Loucy (cell line): ENCODE measurements at regions not wholly inside any gene's neighbourhood (a gene's known extent, or its start where the extent isn't known, plus 50 kb on each side); places are given as distances from the start of the nearest gene placed in this dataset.

Experiments
- H2AFZ ChIP-seq: fragments of 200-600 bp; sonication (generic); 2 replicates; pipeline ENCODE4 v1.6.0; 2016; ENCODE audit warnings: antibody characterized with exemption, mild to moderate bottlenecking, low read length, moderate library complexity
- H3F3A ChIP-seq: fragments of 200-600 bp; 2 replicates; pipeline ENCODE4 v1.6.0; 2016; ENCODE audit warnings: antibody characterized with exemption, low read depth, mild to moderate bottlenecking
- H3K27me3 ChIP-seq: fragments of 200-600 bp; sonication (generic); 2 replicates; pipeline ENCODE4 v1.6.1; 2014; ENCODE audit warnings: low read length, mild to moderate bottlenecking; ENCODE audit not compliant: insufficient read depth, poor library complexity, severe bottlenecking
- H3K36me3 ChIP-seq: fragments of 200-600 bp; sonication (generic); 2 replicates; pipeline ENCODE4 v1.6.1; 2016; ENCODE audit warnings: low read length; ENCODE audit not compliant: insufficient read depth
- H3K4me1 ChIP-seq: fragments of 200-600 bp; sonication (generic); 2 replicates; pipeline ENCODE4 v1.5.1; 2014; ENCODE audit warnings: low read length, mild to moderate bottlenecking; ENCODE audit not compliant: insufficient read depth, poor library complexity, severe bottlenecking
- H3K4me2 ChIP-seq: fragments of 200-600 bp; sonication (generic); 2 replicates; pipeline ENCODE4 v1.6.0; 2014; ENCODE audit warnings: antibody characterized with exemption, low read length, low read depth, mild to moderate bottlenecking; ENCODE audit not compliant: poor library complexity, severe bottlenecking
- H3K4me3 ChIP-seq: fragments of 200-600 bp; sonication (generic); 2 replicates; pipeline ENCODE4 v1.5.1; 2014; ENCODE audit warnings: low read length, mild to moderate bottlenecking, mixed read lengths; ENCODE audit not compliant: poor library complexity, severe bottlenecking
- H3K79me2 ChIP-seq: fragments of 200-600 bp; sonication (generic); 2 replicates; pipeline ENCODE4 v1.6.1; 2014; ENCODE audit warnings: low read length; ENCODE audit not compliant: insufficient read depth
- H3K9ac ChIP-seq: fragments of 200-600 bp; sonication (generic); 2 replicates; pipeline ENCODE4 v1.6.0; 2014; ENCODE audit warnings: mild to moderate bottlenecking, low read depth, low read length, moderate library complexity; ENCODE audit not compliant: poor library complexity, severe bottlenecking
- H3K9me2 ChIP-seq: fragments of 200-600 bp; sonication (generic); replicated peaks from 2 replicates; pipeline ENCODE4 v1.6.1; 2016; ENCODE audit warnings: low read depth, low read length, mixed read lengths
- H3K9me3 ChIP-seq: fragments of 200-600 bp; sonication (generic); 2 replicates; pipeline ENCODE4 v1.6.1; 2014; ENCODE audit warnings: mild to moderate bottlenecking, antibody characterized with exemption, low read length, low read depth; ENCODE audit not compliant: insufficient read depth
- H4K20me1 ChIP-seq: fragments of 200-600 bp; sonication (generic); 2 replicates; pipeline ENCODE4 v1.6.0; 2014; ENCODE audit warnings: antibody characterized with exemption, low read length, mild to moderate bottlenecking; ENCODE audit not compliant: insufficient read depth, poor library complexity, severe bottlenecking
- CTCF ChIP-seq: fragments of 200-600 bp; sonication (generic); conservative IDR thresholded peaks from 2 replicates; pipeline ENCODE4 v1.5.1; 2014; ENCODE audit warnings: mild to moderate bottlenecking, antibody characterized with exemption, low read length
- EZH2phosphoT487 ChIP-seq: fragments of 200-600 bp; IDR thresholded peaks from 2 replicates; pipeline ENCODE4 v1.6.1; 2018; ENCODE audit warnings: antibody characterized with exemption, mild to moderate bottlenecking, moderate library complexity, borderline replicate concordance

- H3K27me3 ChIP-seq = no peaks in the 10 kb centered on the region
- H3K4me2 ChIP-seq = no peak overlapping the region
- H3F3A ChIP-seq = no peaks in the 10 kb centered on the region
- no peak overlapping the region for H2AFZ ChIP-seq
- no peaks in the 10 kb centered on the region for H3K4me1 ChIP-seq
- H3K9ac ChIP-seq = no peak overlapping the region
- TF ChIP-seq EZH2phosphoT487 (no peak), CTCF (no peak)
- no peaks in the 10 kb centered on the region for H3K36me3 ChIP-seq
- H3K4me3 ChIP-seq = no peak overlapping the region
- no peaks in the 10 kb centered on the region for H3K9me2 ChIP-seq
- no peaks in the 10 kb centered on the region for H3K79me2 ChIP-seq
- H3K9me3 ChIP-seq = no peaks in the 10 kb centered on the region
- H4K20me1 ChIP-seq = no peaks in the 10 kb centered on the region
These were observed 272.0 kb downstream of the KLF13 start for GRCh38 chr15:31598620-31599019.

- H3K9me3 ChIP-seq = no peaks in the 10 kb centered on the region
- no peaks in the 10 kb centered on the region for H4K20me1 ChIP-seq
- H3F3A ChIP-seq = no peaks in the 10 kb centered on the region
- H3K27me3 ChIP-seq = no peaks in the 10 kb centered on the region
- no peak overlapping the region for H2AFZ ChIP-seq
- H3K4me2 ChIP-seq = no peak overlapping the region
- H3K79me2 ChIP-seq = no peaks in the 10 kb centered on the region
- no peaks in the 10 kb centered on the region for H3K4me1 ChIP-seq
- H3K36me3 ChIP-seq = no peaks in the 10 kb centered on the region
- no peak overlapping the region for H3K4me3 ChIP-seq
- no peak for TF ChIP-seq EZH2phosphoT487
- peak; percentile 55 for TF ChIP-seq CTCF
- H3K9ac ChIP-seq = no peak overlapping the region
- H3K9me2 ChIP-seq = no peaks in the 10 kb centered on the region
These were observed 278.9 kb downstream of the KLF13 start for GRCh38 chr15:31605467-31605931.

DNA sequence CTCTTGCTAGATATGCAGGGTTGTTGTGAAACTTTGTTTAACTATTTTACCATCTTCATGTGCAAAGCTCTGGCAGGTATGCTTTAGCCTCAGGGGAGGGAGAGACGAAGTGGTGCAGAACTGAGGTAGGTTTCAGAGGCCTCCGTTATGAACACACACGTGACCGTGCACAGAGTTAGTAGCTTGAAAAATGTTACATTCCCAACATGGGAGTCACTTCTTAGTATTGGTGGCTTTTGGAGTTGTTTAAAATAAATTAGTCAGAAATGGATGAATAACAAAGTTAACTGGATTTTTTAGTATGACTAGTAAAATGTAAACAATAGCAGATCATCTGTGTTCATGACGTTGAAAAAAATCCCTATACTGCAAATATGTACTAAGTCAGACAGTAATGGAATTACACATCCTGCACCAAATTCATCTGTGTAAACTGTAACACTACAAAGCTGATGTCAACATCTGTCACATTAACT lies 279.6 kb downstream of the KLF13 start:
- Histone ChIP-seq H3K79me2 (no peaks in the 10 kb centered on the region), H3K4me3 (no peak overlapping the region), H3K4me1 (no peaks in the 10 kb centered on the region), H3F3A (no peaks in the 10 kb centered on the region), H3K9me2 (no peaks in the 10 kb centered on the region), H3K27me3 (no peaks in the 10 kb centered on the region), H4K20me1 (no peaks in the 10 kb centered on the region), H2AFZ (no peak overlapping the region), H3K4me2 (no peak overlapping the region), H3K9ac (no peak overlapping the region), H3K36me3 (no peaks in the 10 kb centered on the region), H3K9me3 (no peaks in the 10 kb centered on the region)
- TF ChIP-seq CTCF (no peak), EZH2phosphoT487 (no peak)
